Ascending aorta (tissue), 2 donors: ENCODE measurements at regions not wholly inside any gene's neighbourhood (a gene's known extent, or its start where the extent isn't known, plus 50 kb on each side); places are given as distances from the start of the nearest gene placed in this dataset.

ENCODE experiments used
- DNase-seq, 2 donors: peaks; one replicate each; pipeline ENCODE4 v3.0.0-alpha.2; 2019; ENCODE audit warnings: low spot score in 2 of 2
- H3K27ac ChIP-seq, 2 donors: fragments of 200-600 bp; sonication (generic); one replicate each; pipeline ENCODE4 v1.5.1; 2016 to 2017; ENCODE audit warnings: mild to moderate bottlenecking in 1 of 2
- H3K27me3 ChIP-seq: fragments of 200-600 bp; sonication (generic); one replicate; pipeline ENCODE4 v1.5.1; 2017
- H3K36me3 ChIP-seq, 2 donors: fragments of 200-600 bp; sonication (generic); one replicate each; pipeline ENCODE4 v1.5.1; 2016
- H3K4me1 ChIP-seq, 2 donors: fragments of 200-600 bp; sonication (generic); one replicate each; pipeline ENCODE4 v1.5.1; 2016 to 2017; ENCODE audit warnings: mild to moderate bottlenecking in 1 of 2
- H3K4me3 ChIP-seq, 2 donors: fragments of 200-600 bp; sonication (generic); one replicate each; pipeline ENCODE4 v1.5.1; 2016 to 2017; ENCODE audit warnings: mild to moderate bottlenecking in 1 of 2
- H3K9me3 ChIP-seq, 2 donors: fragments of 200-600 bp; sonication (generic); one replicate each; pipeline ENCODE4 v1.5.1; 2016
- CTCF ChIP-seq, 3 experiments: fragments of 200-600 bp in 2 of 3; fragments of 450-650 bp in 1 of 3; sonication (generic) in 2 of 3; IDR thresholded peaks; one replicate each; pipeline ENCODE4 v1.5.1; 2016 to 2019; ENCODE audit warnings: antibody characterized with exemption in 3 of 3, mild to moderate bottlenecking in 1 of 3, moderate library complexity in 1 of 3
- intact Hi-C: fragments of 100-400 bp; cut with DNase I; formaldehyde crosslinking; loops from one replicate; pipeline ENCODE4 v1.15.1; 2023

GRCh38 chr18:27685807-27686412 lies 491.0 kb downstream of the CDH2 start:
- intact Hi-C loops = no loop called here
- TF ChIP-seq CTCF (IDR thresholded peaks at IDR 0.05) = peak in 2 of 3 experiments; percentile 15 to 37
- no peak for DNase-seq

GRCh38 chr18:27685091-27685490 lies 491.8 kb downstream of the CDH2 start:
- Histone ChIP-seq H3K27me3 (no peaks in the 10 kb centered on the region), H3K4me3 (no peak overlapping the region), H3K9me3 (peaks cover 0 to 15% of the 10 kb centered on the region in 2 donors), H3K4me1 (no peaks in the 10 kb centered on the region), H3K27ac (no peak overlapping the region), H3K36me3 (no peaks in the 10 kb centered on the region)
- no peak for DNase-seq
- intact Hi-C loops = no loop called here
- TF ChIP-seq CTCF (IDR thresholded peaks at IDR 0.05) = no peak

More at GRCh38 chr18:27685807-27686412, 491.0 kb downstream of the CDH2 start:
- peaks cover 0 to 15% of the 10 kb centered on the region in 2 donors for H3K9me3 ChIP-seq
- H3K27me3 ChIP-seq = no peaks in the 10 kb centered on the region
- no peak overlapping the region for H3K4me3 ChIP-seq
- no peaks in the 10 kb centered on the region for H3K36me3 ChIP-seq
- no peaks in the 10 kb centered on the region for H3K4me1 ChIP-seq
- no peak overlapping the region for H3K27ac ChIP-seq

- DNase-seq = no peak
- no peak overlapping the region for H3K4me3 ChIP-seq
- intact Hi-C loops = no loop called here
- H3K27me3 ChIP-seq = no peaks in the 10 kb centered on the region
- no peak for TF ChIP-seq CTCF (IDR thresholded peaks at IDR 0.05)
- no peaks in the 10 kb centered on the region for H3K9me3 ChIP-seq
- no peak overlapping the region for H3K27ac ChIP-seq
- no peaks in the 10 kb centered on the region for H3K4me1 ChIP-seq
- H3K36me3 ChIP-seq = no peaks in the 10 kb centered on the region
These were observed 489.3 kb upstream of the CHST9 start for GRCh38 chr18:27674411-27674810.

- Histone ChIP-seq H3K4me3 (no peak overlapping the region), H3K27ac (no peak overlapping the region), H3K4me1 (no peaks in the 10 kb centered on the region), H3K9me3 (no peaks in the 10 kb centered on the region), H3K27me3 (no peaks in the 10 kb centered on the region), H3K36me3 (no peaks in the 10 kb centered on the region)
- TF ChIP-seq CTCF (IDR thresholded peaks at IDR 0.05) = no peak
- intact Hi-C loops = no loop called here
- no peak for DNase-seq
These were observed 488.8 kb upstream of the CHST9 start for GRCh38 chr18:27673861-27674260.

GRCh38 chr18:27668158-27668557 lies 483.1 kb upstream of the CHST9 start:
- no peak for TF ChIP-seq CTCF (IDR thresholded peaks at IDR 0.05)
- H3K27me3 ChIP-seq = no peaks in the 10 kb centered on the region
- DNase-seq = no peak
- H3K36me3 ChIP-seq = no peaks in the 10 kb centered on the region
- no peak overlapping the region for H3K27ac ChIP-seq
- H3K9me3 ChIP-seq = no peaks in the 10 kb centered on the region
- H3K4me3 ChIP-seq = no peak overlapping the region
- intact Hi-C loops = no loop called here
- H3K4me1 ChIP-seq = no peaks in the 10 kb centered on the region

GRCh38 chr18:27667064-27667463 lies 482.0 kb upstream of the CHST9 start:
- TF ChIP-seq CTCF (IDR thresholded peaks at IDR 0.05) = no peak
- intact Hi-C loops = no loop called here
- no peaks in the 10 kb centered on the region for H3K4me1 ChIP-seq
- no peak overlapping the region for H3K4me3 ChIP-seq
- H3K9me3 ChIP-seq = no peaks in the 10 kb centered on the region
- H3K27ac ChIP-seq = no peak overlapping the region
- no peak for DNase-seq
- no peaks in the 10 kb centered on the region for H3K36me3 ChIP-seq
- H3K27me3 ChIP-seq = no peaks in the 10 kb centered on the region
